G401.6 (cell line): ENCODE measurements at regions not wholly inside any gene's neighbourhood (a gene's known extent, or its start where the extent isn't known, plus 50 kb on each side); places are given as distances from the start of the nearest gene placed in this dataset.
A peak's percentile ranks its signal among the peaks of the same experiment; 100 is the strongest.

Source experiments
- FAIRE-seq: peaks from 2 replicates; lab custom pipeline; 2012; peaks lifted over from hg19 to GRCh38; lab: Jason Lieb, UNC

DNA sequence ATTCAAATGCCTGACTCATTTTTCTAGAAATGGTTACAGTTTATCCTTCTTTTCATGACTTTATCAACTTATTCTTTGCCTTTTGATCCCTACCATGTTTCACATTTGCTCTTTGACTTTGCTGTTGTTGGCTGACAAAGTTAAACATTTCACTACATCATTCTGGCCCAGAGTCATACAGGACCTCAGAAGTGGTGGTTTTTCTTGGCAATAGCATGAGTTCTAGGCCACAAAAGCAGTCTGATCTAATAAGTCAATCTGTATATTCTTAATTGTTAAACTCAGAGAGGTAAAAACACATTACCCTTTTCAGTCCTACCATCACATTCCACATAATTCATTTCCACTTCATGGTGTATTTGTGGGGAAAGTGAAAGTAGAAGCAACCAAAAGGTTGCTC, 763.2 kb upstream of the TENM4 start:
- no peak for FAIRE-seq

GRCh38 chr11:80196932-80197554, 756.2 kb upstream of the TENM4 start:
- FAIRE-seq, result no peak

GRCh38 chr11:80196041-80196440, 755.2 kb upstream of the TENM4 start:
- no peak for FAIRE-seq

DNA sequence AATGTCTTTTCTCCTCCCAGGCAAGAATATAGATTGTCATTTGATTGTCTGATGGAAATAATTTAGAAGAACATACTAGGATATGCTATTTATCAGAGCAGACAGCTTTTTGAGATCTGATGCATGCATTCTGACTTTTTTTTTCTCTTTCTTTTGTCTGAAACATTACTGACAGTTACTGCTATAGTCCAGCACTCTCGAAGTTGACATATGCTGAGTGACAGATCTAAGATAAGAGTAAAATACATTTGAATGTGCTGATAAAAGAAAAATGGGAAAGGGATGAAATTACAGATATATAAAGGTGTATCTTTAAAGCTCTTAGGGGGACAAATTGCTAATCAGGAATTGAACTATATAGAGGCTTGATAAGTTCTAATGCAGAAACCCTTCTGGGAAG, 753.8 kb upstream of the TENM4 start:
- no peak for FAIRE-seq

DNA sequence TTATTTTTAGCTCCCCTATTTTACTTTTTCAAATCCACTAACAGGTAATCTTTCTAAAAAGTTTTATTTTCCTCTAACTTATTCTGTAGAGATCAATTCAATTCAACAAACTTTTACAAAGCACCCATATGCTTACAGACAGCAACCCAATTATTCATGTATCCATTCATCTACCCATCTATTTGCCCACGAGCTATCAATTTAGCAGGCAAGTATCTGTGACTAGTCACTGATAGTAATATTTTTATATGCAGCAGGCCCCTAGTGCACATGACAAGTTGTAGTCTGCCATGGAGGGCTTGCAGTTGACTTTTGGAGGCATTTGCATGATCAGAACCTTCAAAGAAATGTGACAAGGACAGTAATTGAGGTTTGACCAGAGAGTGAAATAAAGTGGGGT, 753.2 kb upstream of the TENM4 start:
- FAIRE-seq, result no peak

DNA sequence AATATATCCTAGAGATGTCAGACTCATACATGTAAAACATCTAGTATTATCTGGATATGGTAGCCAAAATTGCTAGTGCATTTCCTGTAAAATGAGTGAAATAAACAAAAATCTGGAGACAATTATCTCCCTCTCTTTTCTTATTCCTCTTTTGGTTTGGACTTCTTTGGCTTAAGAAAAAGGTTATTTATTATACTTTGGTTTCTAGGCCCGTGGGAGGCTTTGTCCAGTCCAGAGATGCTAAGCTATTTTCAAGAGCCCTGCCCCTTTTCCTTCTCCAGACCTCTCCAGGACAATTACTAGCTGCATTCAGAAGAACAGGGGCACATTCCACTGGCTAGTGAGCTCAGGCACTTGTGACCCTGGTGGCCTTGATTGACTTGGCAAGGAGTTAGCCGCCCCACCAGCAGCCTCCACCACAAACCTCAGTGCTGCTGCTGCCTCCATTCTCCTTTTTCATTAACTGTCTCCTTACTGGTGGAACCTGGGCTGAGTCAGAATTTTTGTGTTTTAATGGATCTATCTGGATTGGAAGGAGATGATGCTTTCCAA, 747.3 kb upstream of the TENM4 start:
- no peak for FAIRE-seq

DNA sequence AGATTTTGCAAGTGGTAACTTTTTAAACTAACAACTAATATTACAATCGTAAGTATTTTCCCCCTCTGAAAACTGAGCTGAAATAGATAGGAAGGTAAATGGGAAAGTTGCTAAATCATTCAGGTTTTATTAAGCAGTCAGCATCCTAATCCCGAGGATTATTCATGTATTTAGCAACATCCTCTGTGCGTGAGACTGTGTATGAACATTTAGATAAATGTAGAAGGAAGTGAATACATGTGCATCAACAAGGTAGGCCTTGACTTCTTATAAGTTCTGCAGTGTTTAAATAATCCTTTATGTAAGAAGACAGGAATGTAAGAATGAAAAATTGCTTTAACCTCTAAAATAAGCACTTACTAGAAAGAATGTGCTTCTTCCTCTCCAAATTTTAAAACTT, 745.9 kb upstream of the TENM4 start:
- FAIRE-seq, result no peak

DNA sequence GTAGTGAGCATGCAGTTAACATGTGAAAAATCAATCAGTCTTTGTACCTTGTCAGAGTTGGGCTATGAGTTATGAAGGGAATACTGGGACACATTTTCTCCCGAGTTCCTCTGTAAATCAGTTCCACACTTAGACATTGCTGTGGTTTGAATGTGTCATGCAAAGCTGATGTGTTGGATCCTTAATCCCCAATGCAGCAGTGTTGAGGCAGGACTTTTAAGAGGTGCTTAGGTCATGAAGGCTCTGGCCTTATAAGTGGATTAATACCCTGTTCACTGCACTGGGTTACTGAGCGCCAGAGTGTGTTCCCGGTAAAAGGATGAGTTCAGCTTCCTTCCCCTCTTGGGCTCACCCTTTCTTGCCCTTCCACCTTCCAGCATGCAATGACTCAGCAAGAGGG, 742.1 kb upstream of the TENM4 start:
- FAIRE-seq, result no peak

- no peak for FAIRE-seq
Measured at GRCh38 chr11:80173371-80174136, 732.7 kb upstream of the TENM4 start.

DNA sequence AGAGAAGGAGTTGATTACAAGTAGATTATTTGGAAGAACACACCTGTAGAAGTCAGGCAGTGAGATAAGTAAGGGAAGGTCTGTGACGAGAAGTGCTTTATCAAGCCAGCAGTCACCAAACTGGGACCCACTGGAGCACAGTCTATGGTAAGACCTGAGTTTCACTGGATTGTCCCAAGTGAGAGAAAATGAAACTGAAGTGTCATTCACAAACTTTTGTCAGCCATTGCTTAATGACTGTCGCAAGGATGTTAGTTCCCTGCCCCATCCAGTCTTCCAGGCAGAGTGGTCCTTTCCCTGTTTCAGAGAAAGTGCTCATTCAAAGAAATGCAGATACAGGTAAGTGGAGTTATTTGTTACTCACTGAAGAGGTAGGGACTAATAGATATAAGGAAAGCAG, 728.0 kb upstream of the TENM4 start:
- no peak for FAIRE-seq

DNA sequence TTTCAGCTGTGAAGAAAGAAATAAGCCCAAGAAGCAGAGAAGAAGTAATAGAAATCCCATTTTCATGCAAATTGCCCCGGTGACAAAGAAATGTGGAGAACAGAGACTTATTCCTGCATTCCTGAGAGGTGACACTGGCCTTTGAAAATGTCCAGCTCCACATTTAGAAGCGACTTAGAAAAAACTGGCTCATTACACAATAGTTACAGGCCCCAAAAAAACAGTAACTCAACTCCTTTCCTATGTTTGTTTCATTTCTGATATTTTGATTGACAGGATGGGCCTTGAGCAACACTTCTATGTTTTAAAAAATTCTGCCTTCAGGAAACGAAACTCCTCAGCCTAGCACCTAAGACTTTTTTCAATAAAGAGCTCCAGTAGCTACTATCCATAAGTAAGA, 726.9 kb upstream of the TENM4 start:
- FAIRE-seq, result no peak

DNA sequence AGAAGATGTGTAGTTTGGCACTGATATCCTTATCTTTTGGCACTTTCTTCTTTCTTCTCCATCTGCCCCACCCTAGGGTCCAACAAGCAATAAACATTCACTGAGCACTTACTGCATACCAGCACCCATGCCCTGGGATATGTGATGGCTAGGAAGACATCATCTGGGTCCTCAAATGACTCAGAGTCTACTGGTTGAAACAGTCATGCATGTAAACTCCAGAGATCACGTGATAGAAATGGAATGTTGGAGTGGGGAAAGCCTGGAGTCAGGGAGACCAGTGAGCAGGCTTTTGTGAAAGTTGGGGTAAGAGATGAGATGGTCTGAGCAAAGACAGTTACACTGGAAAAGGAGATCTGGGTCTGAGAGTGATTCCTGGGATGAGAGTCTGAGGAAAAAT, 724.9 kb upstream of the TENM4 start:
- FAIRE-seq, result no peak

DNA sequence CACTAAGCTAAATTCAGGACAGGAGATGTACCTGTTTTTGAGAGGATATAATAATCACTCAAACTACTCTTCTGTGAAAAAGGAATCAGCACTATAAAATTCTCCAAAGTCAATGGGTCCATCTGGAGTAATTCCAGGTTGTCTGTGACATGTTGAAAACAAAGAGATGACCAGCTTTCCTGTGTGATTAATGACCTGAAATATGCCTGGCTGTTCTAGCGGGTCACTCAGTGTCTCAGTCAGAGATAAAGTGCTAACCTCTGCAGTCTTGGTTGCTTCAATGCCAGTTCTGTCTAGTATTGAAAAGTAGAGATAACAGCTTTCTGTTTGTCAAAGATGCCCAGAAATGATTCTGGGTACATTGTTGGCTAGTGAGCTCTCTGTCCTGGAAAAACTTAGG, 722.6 kb upstream of the TENM4 start:
- no peak for FAIRE-seq

GRCh38 chr11:80163011-80163410, 722.2 kb upstream of the TENM4 start:
- FAIRE-seq, result no peak

GRCh38 chr11:80162387-80162786, 721.6 kb upstream of the TENM4 start:
- FAIRE-seq, result no peak

- FAIRE-seq, result no peak
Measured at GRCh38 chr11:80157447-80157846, 716.6 kb upstream of the TENM4 start.

DNA sequence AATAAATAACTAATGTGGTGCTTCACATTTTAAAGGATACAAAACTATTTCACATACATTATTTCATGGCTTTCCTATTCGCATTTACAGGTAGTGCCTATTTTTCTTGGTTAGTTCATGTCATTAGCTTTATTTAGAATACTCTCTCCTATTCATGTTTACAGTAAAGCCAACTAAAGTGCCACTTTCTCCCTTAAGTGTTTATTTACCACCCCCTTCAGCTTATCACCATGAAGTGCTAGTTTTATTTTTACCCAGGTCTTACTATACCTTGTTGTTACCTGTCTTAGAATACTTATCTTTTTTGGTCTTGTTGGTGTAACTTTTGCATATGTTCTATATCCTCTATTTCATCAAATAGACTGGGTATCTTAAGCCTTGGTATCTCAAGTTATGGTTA, 715.2 kb upstream of the TENM4 start:
- FAIRE-seq, result no peak

GRCh38 chr11:80155412-80156017, 714.7 kb upstream of the TENM4 start:
- peak; percentile 52 for FAIRE-seq

DNA sequence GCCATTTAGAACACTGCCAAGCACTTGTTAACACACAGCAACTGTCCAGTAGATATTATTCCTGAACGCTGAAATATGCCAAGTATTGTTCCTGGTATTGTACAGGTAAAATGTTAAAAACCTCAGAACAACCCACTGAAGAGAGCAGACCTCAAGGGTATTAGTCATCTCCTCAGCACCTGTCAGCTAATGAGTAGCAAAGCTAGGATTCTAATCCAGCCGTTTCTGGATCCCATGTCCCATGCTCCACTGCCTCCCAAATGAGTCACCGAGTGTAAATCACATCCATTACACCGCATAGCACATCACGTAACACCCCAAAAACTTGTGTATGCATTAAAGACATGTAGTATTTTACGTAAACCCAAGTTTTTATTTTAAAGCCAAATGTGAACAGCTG, 705.4 kb upstream of the TENM4 start:
- FAIRE-seq, result no peak

DNA sequence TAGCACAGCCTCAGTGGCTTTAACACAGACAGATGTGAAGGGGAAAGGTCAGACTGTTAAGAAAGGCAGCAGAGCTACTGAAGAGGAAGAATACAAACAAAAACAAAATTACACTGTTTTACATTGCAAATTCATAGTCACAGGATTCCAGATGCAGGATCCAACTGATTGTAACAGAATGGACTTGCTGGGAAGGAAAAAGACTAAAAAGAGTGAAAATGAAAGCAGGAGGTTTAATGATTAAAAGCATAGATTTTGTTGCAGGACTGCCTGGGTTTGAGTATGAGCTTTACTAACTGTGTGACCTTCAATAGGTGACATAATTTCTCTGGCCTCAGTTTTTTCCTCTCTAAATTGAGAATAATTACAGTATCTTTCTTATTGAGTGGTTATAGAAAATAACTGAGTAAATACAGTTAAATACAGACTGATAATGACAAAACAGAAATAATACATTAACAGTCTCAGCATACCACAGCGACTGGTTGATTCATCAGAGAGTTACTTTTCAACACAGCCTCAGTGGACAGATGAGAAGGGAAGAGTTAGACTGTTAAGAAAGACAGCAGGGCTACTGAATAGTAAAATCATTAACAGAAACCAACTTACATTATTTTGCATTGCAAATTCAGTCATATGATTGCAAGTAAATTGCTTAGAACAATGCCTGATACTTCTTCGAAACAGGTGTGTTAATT, 704.2 kb upstream of the TENM4 start:
- FAIRE-seq, result no peak

DNA sequence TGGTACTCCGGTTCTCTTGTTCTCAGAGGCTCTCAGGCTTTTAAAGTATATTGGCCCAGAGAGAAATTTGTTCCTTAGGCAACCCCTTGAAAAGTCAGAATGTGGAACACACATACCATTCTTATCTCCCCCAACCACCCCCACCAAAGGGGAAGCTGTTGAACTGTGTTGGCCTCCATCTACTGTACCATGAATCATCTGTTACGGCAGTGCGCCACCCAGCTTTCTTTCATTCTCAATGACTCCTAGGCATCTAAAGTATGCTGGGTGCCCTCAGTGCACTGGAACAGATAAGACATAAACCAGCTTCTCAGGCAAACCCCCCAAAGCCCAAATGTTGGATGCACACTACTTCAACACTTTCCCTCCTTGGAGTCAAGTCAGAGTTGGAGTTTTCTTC, 696.2 kb upstream of the TENM4 start:
- FAIRE-seq, result no peak

DNA sequence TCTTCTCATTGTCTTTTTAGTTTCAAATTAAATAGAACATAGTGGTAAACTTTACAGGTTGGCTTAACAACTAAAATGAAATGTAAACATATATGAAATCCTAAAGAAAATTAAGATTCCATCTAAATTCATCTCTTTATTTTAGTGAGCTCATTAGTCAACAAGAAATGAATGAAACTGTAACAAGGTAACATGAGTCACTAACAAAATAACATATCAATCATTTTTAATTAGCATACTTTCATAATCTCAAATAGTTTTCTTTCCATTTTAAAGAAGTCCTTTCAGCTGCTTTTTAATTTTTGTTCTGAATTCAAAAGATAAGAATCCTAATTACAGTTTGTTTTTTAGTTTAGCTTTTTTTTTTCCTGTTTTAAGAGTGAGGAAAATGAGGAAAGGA, 688.6 kb upstream of the TENM4 start:
- FAIRE-seq, result no peak

DNA sequence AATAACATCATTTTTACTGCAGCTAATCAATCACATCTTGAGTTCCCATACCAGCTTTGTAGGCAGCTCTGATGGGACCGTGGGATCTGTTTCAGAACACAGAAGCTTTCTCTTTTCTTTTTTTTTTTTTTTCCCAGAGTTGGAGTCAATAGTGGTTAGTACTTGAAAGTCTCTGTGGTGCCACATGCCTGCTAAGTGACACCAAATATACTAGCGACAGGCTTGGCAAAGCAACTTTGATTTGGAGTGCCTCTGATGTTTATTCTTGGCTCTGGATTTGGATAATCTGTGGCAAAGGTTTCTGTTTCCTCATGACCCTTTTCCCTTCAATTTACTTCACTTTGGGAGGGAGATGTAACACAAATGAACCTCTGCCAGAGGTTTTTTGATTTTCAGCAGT, 681.4 kb upstream of the TENM4 start:
- no peak for FAIRE-seq
